Urothelium cell line (cell line): ENCODE measurements at regions not wholly inside any gene's neighbourhood (a gene's known extent, or its start where the extent isn't known, plus 50 kb on each side); places are given as distances from the start of the nearest gene placed in this dataset.
A peak's percentile ranks its signal among the peaks of the same experiment; 100 is the strongest.

ENCODE experiments used
- DNase-seq: peaks from one replicate; pipeline ENCODE4 v3.0.0; 2011; ENCODE audit warnings: low spot score, mixed read lengths
- FAIRE-seq: peaks from 2 replicates; lab custom pipeline; 2011; peaks lifted over from hg19 to GRCh38; lab: Jason Lieb, UNC

GRCh38 chr4:45648846-45649245 is 475.0 kb downstream of the GABRG1 start:
- no peak for FAIRE-seq
- DNase-seq, result no peak

- FAIRE-seq, result no peak
- DNase-seq, result no peak
Measured at GRCh38 chr4:45647823-45648222, 476.0 kb downstream of the GABRG1 start.

- DNase-seq (no peak), FAIRE-seq (no peak)
Measured at GRCh38 chr4:45646885-45647590, 476.8 kb downstream of the GABRG1 start.

GRCh38 chr4:45640281-45640680 is 483.6 kb downstream of the GABRG1 start:
- FAIRE-seq (no peak), DNase-seq (no peak)

GRCh38 chr4:45638641-45639040 is 485.2 kb downstream of the GABRG1 start:
- DNase-seq, result no peak
- FAIRE-seq, result no peak

GRCh38 chr4:45636175-45636574 is 487.7 kb downstream of the GABRG1 start:
- FAIRE-seq (no peak), DNase-seq (no peak)

- DNase-seq (no peak), FAIRE-seq (no peak)
Measured at GRCh38 chr4:45629717-45630116, 494.1 kb downstream of the GABRG1 start.

GRCh38 chr4:45621971-45622370 is 501.9 kb downstream of the GABRG1 start:
- DNase-seq (peak; percentile 53), FAIRE-seq (no peak)

GRCh38 chr4:45620808-45621207 is 503.0 kb downstream of the GABRG1 start:
- DNase-seq (no peak), FAIRE-seq (no peak)

- DNase-seq, result no peak
- FAIRE-seq, result no peak
Measured at GRCh38 chr4:45596379-45597101, 527.3 kb downstream of the GABRG1 start.

GRCh38 chr4:45580334-45580733 is 543.5 kb downstream of the GABRG1 start:
- FAIRE-seq, result no peak
- DNase-seq, result no peak

- FAIRE-seq, result no peak
- DNase-seq, result no peak
Measured at GRCh38 chr4:45578874-45579273, 545.0 kb downstream of the GABRG1 start.

GRCh38 chr4:45576275-45576674 is 547.6 kb downstream of the GABRG1 start:
- DNase-seq, result no peak
- no peak for FAIRE-seq

GRCh38 chr4:45569619-45570018 is 554.2 kb downstream of the GABRG1 start:
- DNase-seq (no peak), FAIRE-seq (no peak)

GRCh38 chr4:45568694-45569093 is 555.2 kb downstream of the GABRG1 start:
- no peak for FAIRE-seq

GRCh38 chr4:45566896-45567603 is 556.8 kb downstream of the GABRG1 start:
- FAIRE-seq (no peak), DNase-seq (no peak)

More at GRCh38 chr4:45568694-45569093, 555.2 kb downstream of the GABRG1 start:
- DNase-seq, result no peak

- peak; percentile 19 for DNase-seq
- FAIRE-seq, result no peak
Measured at GRCh38 chr4:45554423-45554822, 569.4 kb downstream of the GABRG1 start.

- FAIRE-seq (no peak), DNase-seq (no peak)
Measured at GRCh38 chr4:45550766-45551366, 573.0 kb downstream of the GABRG1 start.

GRCh38 chr4:45539142-45539814 is 584.6 kb downstream of the GABRG1 start:
- DNase-seq (no peak), FAIRE-seq (no peak)

- FAIRE-seq (no peak), DNase-seq (no peak)
Measured at GRCh38 chr4:45530498-45530897, 593.4 kb downstream of the GABRG1 start.

- FAIRE-seq, result no peak
- DNase-seq, result no peak
Measured at GRCh38 chr4:45527160-45527559, 596.7 kb downstream of the GABRG1 start.
